HPDE6-E6E7 (cell line): ENCODE measurements at regions not wholly inside any gene's neighbourhood (a gene's known extent, or its start where the extent isn't known, plus 50 kb on each side); places are given as distances from the start of the nearest gene placed in this dataset.

ENCODE experiments used
- DNase-seq: peaks from one replicate; pipeline ENCODE4 v3.0.0; 2011; ENCODE audit warnings: missing footprints; ENCODE audit errors: extremely low spot score

- DNase-seq = no peak
Measured at GRCh38 chr3:29183346-29184087, 97.4 kb upstream of the RBMS3 start.

GRCh38 chr3:29185706-29186105 lies 95.2 kb upstream of the RBMS3 start:
- no peak for DNase-seq

- no peak for DNase-seq
Measured at GRCh38 chr3:29186131-29186599, 94.7 kb upstream of the RBMS3 start.

GRCh38 chr3:29186982-29187725 lies 93.7 kb upstream of the RBMS3 start:
- DNase-seq = peak; percentile 4

GRCh38 chr3:29189328-29189727 lies 91.5 kb upstream of the RBMS3 start:
- no peak for DNase-seq

GRCh38 chr3:29194139-29194538 lies 86.7 kb upstream of the RBMS3 start:
- no peak for DNase-seq

- DNase-seq = peak; percentile 19
Measured at GRCh38 chr3:29195056-29195455, 85.8 kb upstream of the RBMS3 start.

- DNase-seq = no peak
Measured at GRCh38 chr3:29201604-29202003, 79.3 kb upstream of the RBMS3 start.

- DNase-seq = no peak
Measured at GRCh38 chr3:29202378-29202777, 78.5 kb upstream of the RBMS3 start.

- DNase-seq = no peak
Measured at GRCh38 chr3:29203851-29204250, 77.0 kb upstream of the RBMS3 start.

GRCh38 chr3:29207427-29207826 lies 73.4 kb upstream of the RBMS3 start:
- DNase-seq = no peak

- DNase-seq = no peak
Measured at GRCh38 chr3:29212789-29213433, 68.0 kb upstream of the RBMS3 start.

GRCh38 chr3:29214009-29214658 lies 66.7 kb upstream of the RBMS3 start:
- DNase-seq = no peak

- no peak for DNase-seq
Measured at GRCh38 chr3:29215948-29216347, 64.9 kb upstream of the RBMS3 start.

GRCh38 chr3:29226706-29227105 lies 54.2 kb upstream of the RBMS3 start:
- no peak for DNase-seq

GRCh38 chr3:29227307-29227706 lies 53.6 kb upstream of the RBMS3 start:
- no peak for DNase-seq
